ENCODE measurements at regions not wholly inside any gene's neighbourhood (a gene's known extent, or its start where the extent isn't known, plus 50 kb on each side); places are given as distances from the start of the nearest gene placed in this dataset.

- H3K27ac ChIP-seq = no peak overlapping the region
- DNase-seq (ENCODE audit: low read depth, low spot score) = no peak
Observed at GRCh38 chr2:18503376-18504228, 56.9 kb downstream of the RDH14 start.

- H3K27ac ChIP-seq = no peak overlapping the region
Observed at GRCh38 chr2:18502142-18502541, 58.3 kb downstream of the RDH14 start.

DNA sequence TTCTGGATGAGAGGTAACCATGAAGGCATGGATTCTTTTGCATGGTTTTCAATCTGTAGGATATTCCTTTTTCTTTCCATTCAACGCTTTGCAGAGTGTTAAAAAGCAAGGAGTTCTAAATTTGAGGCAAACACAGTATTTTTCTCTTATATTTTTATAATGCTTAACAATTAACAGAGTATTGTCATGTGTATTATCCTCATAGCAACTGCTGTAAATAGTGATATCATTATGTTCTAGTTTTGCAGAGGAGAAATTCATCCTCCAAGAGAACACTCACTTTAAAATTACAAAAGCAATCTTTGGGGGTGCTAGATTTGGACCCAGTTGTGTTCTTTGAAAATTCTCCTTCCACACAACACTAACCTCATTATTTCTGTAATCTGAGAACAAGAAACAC lies 58.7 kb downstream of the RDH14 start:
- H3K27ac ChIP-seq = no peak overlapping the region
- no peak for DNase-seq (ENCODE audit: low read depth, low spot score)

More at GRCh38 chr2:18502142-18502541, 58.3 kb downstream of the RDH14 start:
- no peak for DNase-seq (ENCODE audit: low read depth, low spot score)

DNA sequence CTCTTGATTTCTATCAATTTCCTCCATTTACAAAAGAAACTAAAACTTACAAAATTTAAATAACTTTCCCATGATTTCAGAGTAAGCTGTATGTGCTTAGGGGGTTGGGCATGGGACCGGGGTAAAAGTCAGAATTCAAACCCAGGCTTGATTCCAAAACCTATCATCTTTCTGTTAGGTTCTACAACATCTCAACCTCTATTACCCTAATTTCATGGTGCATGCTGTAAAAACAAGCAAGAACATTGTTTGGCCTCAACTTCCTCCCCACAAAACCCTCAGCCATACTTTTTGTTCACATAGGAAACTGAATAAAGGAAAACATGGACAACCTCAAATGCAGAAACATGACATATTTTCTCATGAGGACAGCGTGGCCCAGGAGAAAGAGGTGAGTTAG lies 59.3 kb downstream of the RDH14 start:
- no peak overlapping the region for H3K27ac ChIP-seq
- no peak for DNase-seq (ENCODE audit: low read depth, low spot score)

- no peak overlapping the region for H3K27ac ChIP-seq
- peak; percentile 20 for DNase-seq (ENCODE audit: low read depth, low spot score)
Observed at GRCh38 chr2:18500333-18500732, 60.1 kb downstream of the RDH14 start.

DNA sequence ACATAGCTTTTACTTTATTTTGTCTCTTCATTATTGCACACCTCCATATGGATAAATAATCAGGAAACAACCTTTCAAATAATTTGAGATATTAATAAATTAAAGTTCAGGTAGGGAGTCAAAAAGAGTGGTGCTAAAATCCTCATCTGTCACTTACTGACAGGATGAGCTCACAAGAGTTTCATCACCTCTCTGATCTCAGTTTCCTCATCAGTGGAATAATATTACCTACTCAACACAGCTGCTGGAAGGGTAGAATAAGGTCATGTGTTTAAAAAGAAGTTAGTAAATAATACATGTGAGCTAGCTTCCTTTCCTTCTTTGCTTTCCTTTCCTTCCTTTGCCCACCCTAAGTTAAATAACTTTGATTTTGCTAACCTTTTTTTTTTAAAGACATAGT lies 61.9 kb downstream of the RDH14 start:
- H3K27ac ChIP-seq = no peak overlapping the region
- no peak for DNase-seq (ENCODE audit: low read depth, low spot score)

GRCh38 chr2:18496516-18496915 lies 63.9 kb downstream of the RDH14 start:
- no peak for DNase-seq (ENCODE audit: low read depth, low spot score)
- no peak overlapping the region for H3K27ac ChIP-seq

GRCh38 chr2:18495058-18495457 lies 65.4 kb downstream of the RDH14 start:
- no peak overlapping the region for H3K27ac ChIP-seq
- DNase-seq (ENCODE audit: low read depth, low spot score) = no peak

DNA sequence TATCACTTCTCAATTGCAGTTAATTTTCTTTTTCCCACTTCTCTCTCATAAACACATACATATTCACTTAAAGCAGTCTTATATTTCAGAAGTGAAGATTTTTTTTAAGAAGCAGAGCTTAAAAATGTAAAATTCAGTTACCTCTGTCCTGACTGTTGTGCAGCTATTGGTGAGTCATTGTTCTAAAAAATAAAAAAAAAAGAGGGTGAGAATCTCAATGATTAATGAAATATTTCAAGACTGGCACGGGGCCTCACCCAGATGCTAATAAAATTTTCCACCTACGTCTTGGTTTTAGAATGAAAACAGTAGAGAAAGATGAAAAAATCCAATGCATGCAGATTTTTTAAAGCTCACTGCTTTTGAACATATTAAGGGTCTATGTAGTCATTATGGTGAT lies 67.7 kb downstream of the RDH14 start:
- DNase-seq (ENCODE audit: low read depth, low spot score) = no peak
- no peak overlapping the region for H3K27ac ChIP-seq

- no peak overlapping the region for H3K27ac ChIP-seq
- no peak for DNase-seq (ENCODE audit: low read depth, low spot score)
Observed at GRCh38 chr2:18491577-18491976, 68.9 kb downstream of the RDH14 start.

- no peak for DNase-seq (ENCODE audit: low read depth, low spot score)
- H3K27ac ChIP-seq = no peak overlapping the region
Observed at GRCh38 chr2:18490901-18491300, 69.6 kb downstream of the RDH14 start.

DNA sequence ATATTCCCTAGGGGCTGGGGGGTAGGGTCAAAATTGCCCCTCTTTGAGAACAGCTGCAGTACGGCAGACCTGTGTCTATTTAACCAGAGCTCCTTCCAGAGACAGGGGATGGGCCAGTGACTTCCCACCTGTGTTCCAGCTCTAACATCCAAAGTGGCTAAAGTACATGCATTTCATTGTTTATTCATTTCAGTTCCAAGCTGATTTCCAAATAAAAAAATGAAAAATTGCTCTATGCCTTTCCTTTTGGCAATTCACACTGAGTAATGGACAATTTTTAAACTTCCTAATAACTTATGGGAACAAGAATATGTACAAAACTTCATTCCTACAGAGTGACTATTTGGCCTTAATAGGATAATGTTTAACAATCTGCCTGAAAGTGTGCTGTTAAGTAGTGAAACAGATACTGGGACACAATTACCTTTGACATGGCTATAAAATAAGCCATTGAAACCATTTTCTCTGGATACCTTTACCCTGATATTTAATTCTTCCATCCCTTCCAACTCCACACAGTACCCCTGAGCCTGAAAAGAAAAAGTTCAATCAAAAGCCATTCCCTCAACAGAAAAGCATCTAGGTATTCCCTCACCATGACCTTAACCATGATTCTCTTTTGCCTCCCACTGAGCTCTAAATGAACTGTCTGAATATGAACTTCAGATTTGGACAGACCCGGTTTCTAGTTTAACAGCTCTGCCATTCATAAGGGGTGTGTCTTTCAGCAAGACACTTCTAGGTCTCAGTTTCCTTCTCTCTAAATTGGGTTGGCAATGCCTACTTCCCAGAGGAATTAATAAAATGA lies 73.1 kb downstream of the RDH14 start:
- no peak overlapping the region for H3K27ac ChIP-seq
- no peak for DNase-seq (ENCODE audit: low read depth, low spot score)

DNA sequence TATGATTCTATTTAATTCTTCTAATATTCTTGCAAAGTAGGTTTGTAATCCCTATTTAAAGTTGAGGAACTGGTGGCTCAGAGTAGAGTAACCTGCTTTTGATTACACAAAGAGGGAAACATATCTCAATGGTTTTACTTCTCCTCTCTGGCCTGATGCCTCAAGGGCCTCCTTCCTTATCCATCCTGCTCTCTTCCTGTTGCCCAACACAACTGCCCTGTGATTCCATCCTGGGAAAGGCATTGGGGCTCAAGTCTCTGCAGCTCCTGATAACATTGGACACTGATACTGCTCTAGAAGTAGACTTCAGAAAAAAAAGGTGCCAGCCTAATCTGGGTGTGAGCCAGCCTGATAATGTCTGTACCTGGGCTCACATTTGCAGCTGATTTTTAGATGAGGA lies 75.8 kb downstream of the RDH14 start:
- no peak for DNase-seq (ENCODE audit: low read depth, low spot score)
- H3K27ac ChIP-seq = no peak overlapping the region

- no peak for DNase-seq (ENCODE audit: low read depth, low spot score)
- no peak overlapping the region for H3K27ac ChIP-seq
Observed at GRCh38 chr2:18483896-18484295, 76.6 kb downstream of the RDH14 start.

DNA sequence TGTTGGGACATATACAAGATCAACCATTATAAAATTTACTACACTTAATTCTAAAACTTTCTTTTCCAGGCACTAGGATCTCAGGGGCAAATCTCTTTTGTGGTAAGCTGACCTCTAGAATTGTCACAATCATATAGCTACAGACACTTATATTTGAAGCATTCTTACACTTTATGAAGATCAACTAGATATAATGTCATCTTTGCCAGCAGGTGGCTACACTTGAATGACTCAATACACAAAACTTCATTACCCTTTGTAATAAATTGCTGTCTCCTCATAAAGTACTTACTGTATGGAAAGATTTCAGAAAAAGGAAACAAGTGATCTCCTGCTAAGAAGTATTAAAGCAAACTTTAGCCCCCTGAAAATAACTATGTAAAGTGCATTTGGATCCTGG lies 77.8 kb downstream of the RDH14 start:
- no peak for DNase-seq (ENCODE audit: low read depth, low spot score)
- H3K27ac ChIP-seq = no peak overlapping the region

DNA sequence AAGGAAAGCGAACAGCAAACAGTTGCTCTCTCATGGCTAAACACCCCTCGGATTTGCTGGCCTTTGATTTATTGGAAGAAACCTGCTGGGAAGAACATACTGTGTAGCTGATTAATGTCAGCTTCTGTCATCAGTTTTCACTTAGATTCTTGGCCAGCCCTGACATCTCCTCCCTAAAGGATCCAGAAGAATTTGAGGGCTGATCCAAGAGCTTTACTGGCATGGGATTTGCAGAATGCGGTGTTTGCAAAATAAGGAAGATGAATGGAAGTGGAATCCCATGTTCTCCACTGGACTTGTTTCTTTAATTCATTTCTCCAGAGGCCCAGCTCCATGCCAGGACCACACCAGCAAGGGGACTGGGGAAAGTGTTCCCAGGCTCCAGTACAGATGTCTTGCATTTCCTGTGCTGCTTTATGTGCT lies 80.5 kb downstream of the RDH14 start:
- DNase-seq (ENCODE audit: low read depth, low spot score) = no peak
- H3K27ac ChIP-seq = no peak overlapping the region

GRCh38 chr2:18477293-18477692 lies 83.2 kb downstream of the RDH14 start:
- H3K27ac ChIP-seq = no peak overlapping the region
- no peak for DNase-seq (ENCODE audit: low read depth, low spot score)

DNA sequence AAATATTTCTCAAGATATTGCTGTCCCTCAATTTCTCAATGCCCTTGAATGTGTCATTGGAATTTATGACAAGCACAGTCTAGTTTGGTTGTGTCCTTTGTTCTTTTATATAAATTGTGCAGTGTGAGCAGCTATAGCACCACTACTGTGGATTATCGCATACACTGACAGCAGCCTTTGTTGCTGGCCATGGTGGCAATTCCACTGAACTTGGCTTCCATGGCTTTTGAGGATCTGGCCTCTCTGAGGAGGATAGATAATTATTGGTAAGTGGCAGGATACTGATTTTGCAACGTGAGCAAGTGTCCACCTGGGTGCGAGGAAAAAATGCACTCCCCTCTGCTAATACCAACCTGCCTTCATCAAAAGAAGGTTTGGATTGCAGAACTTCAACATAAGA lies 84.0 kb downstream of the RDH14 start:
- DNase-seq (ENCODE audit: low read depth, low spot score) = no peak
- no peak overlapping the region for H3K27ac ChIP-seq

DNA sequence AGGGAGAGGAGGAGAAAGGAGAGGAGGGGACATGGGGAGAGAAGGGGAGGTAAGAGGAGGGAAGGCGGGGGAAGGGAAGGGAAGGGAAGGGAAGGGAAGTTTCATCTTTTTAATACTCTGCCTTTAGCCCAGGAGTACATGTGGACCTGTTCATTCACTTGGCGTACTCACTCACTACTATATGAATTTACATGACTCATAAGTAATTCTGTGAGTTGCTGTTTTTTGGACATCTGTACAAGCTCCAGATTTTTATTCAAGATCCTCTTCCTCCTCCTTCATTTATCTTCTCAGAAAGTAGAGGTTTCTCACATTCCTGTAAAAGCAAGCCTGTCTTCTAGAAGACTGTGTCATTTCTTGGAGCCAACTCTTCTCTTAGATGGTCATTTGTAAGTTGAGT lies 84.6 kb downstream of the RDH14 start:
- no peak overlapping the region for H3K27ac ChIP-seq
- DNase-seq (ENCODE audit: low read depth, low spot score) = no peak

DNA sequence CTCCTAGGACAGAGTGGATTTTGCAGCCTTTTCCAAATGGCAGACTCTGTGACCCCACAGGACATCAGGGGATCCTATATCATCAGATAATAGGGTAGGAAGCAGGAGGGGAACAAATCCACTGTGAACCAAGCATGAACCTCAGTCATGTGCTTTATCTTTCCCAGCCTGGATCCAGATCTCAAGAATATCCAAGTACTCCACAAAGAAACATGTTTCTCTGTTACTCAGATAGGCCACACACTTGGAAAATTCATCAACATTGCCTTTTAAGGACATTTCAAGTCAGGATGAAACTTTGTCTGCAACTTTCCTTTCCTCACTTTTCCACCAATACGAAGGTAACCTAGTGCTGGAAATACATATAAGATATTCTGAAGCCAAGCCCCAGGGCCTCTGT lies 85.8 kb downstream of the RDH14 start:
- no peak for DNase-seq (ENCODE audit: low read depth, low spot score)
- no peak overlapping the region for H3K27ac ChIP-seq
